Vagina (tissue), 2 donors: ENCODE measurements at regions not wholly inside any gene's neighbourhood (a gene's known extent, or its start where the extent isn't known, plus 50 kb on each side); places are given as distances from the start of the nearest gene placed in this dataset.

ENCODE experiments used
- CTCF ChIP-seq, 3 experiments: fragments of 450-650 bp in 2 of 3; fragments of 200-600 bp in 1 of 3; sonication (generic) in 1 of 3; IDR thresholded peaks; one replicate each; pipeline ENCODE4 v1.5.1; 2017 to 2019; ENCODE audit warnings: antibody characterized with exemption in 3 of 3, mild to moderate bottlenecking in 2 of 3, moderate library complexity in 2 of 3
- POLR2A ChIP-seq, 2 donors: fragments of 450-650 bp; IDR thresholded peaks; one replicate each; pipeline ENCODE4 v1.6.1; 2017; ENCODE audit warnings: antibody characterized with exemption in 2 of 2, mild to moderate bottlenecking in 2 of 2, moderate library complexity in 2 of 2
- POLR2AphosphoS5 ChIP-seq, 2 donors: sonication (generic); formaldehyde crosslinking; IDR thresholded peaks; one replicate each; pipeline ENCODE4 v1.9.0; 2017; ENCODE audit warnings: antibody characterized with exemption in 2 of 2, mild to moderate bottlenecking in 2 of 2, low read depth in 1 of 2; ENCODE audit not compliant: insufficient read depth in 1 of 2

- TF ChIP-seq POLR2A (IDR thresholded peaks at IDR 0.05) (no peak), CTCF (IDR thresholded peaks at IDR 0.05) (no peak), POLR2AphosphoS5 (IDR thresholded peaks at IDR 0.05; ENCODE audit: insufficient read depth in 1 of 2, low read depth in 1 of 2) (no peak)
Observed at GRCh38 chr14:98217530-98217929, 1054.5 kb downstream of the BCL11B start.
